SH-SY5Y (cell line): ENCODE measurements at regions not wholly inside any gene's neighbourhood (a gene's known extent, or its start where the extent isn't known, plus 50 kb on each side); places are given as distances from the start of the nearest gene placed in this dataset.

Experiments used
- GATA2 ChIP-seq: IDR thresholded peaks from 2 replicates; pipeline ENCODE4 v1.6.1; 2011; ENCODE audit warnings: mild to moderate bottlenecking, low read depth, low read length
- GATA3 ChIP-seq: IDR thresholded peaks from 2 replicates; pipeline ENCODE4 v1.6.1; 2011; ENCODE audit warnings: low read depth, mild to moderate bottlenecking, low read length, moderate library complexity

GRCh38 chr3:106765342-106765741 lies 611.9 kb upstream of the CCDC54 start:
- TF ChIP-seq GATA2 = no peak
- TF ChIP-seq GATA3 = no peak

GRCh38 chr3:106768941-106769480 lies 608.2 kb upstream of the CCDC54 start:
- TF ChIP-seq GATA2 (no peak), GATA3 (no peak)

GRCh38 chr3:106773795-106774194 lies 603.4 kb upstream of the CCDC54 start:
- TF ChIP-seq GATA2 (no peak), GATA3 (no peak)

- TF ChIP-seq GATA2 = no peak
- no peak for TF ChIP-seq GATA3
Measured at GRCh38 chr3:106783231-106783630, 594.0 kb upstream of the CCDC54 start.

- no peak for TF ChIP-seq GATA2
Measured at GRCh38 chr3:106789276-106789675, 588.0 kb upstream of the CCDC54 start.

GRCh38 chr3:106792716-106793115 lies 584.5 kb upstream of the CCDC54 start:
- TF ChIP-seq GATA3 (no peak), GATA2 (no peak)

GRCh38 chr3:106794442-106794841 lies 582.8 kb upstream of the CCDC54 start:
- TF ChIP-seq GATA2 = no peak
- no peak for TF ChIP-seq GATA3

- TF ChIP-seq GATA2 = no peak
- TF ChIP-seq GATA3 = no peak
Measured at GRCh38 chr3:106795553-106795952, 581.7 kb upstream of the CCDC54 start.

GRCh38 chr3:106797461-106797860 lies 579.8 kb upstream of the CCDC54 start:
- TF ChIP-seq GATA2 (no peak), GATA3 (no peak)

GRCh38 chr3:106805625-106806024 lies 571.6 kb upstream of the CCDC54 start:
- no peak for TF ChIP-seq GATA2
- TF ChIP-seq GATA3 = no peak

GRCh38 chr3:106806964-106807363 lies 570.3 kb upstream of the CCDC54 start:
- TF ChIP-seq GATA2 (no peak), GATA3 (no peak)

GRCh38 chr3:106809041-106809440 lies 568.2 kb upstream of the CCDC54 start:
- TF ChIP-seq GATA3 (no peak), GATA2 (no peak)

GRCh38 chr3:106809623-106810299 lies 567.5 kb upstream of the CCDC54 start:
- TF ChIP-seq GATA2 (no peak), GATA3 (no peak)

- TF ChIP-seq GATA3 = no peak
- peak; percentile 57 for TF ChIP-seq GATA2
Measured at GRCh38 chr3:106810300-106810875, 566.9 kb upstream of the CCDC54 start.

- TF ChIP-seq GATA2 (no peak), GATA3 (no peak)
Measured at GRCh38 chr3:106811376-106811775, 565.9 kb upstream of the CCDC54 start.
